Fibroblast of skin of scalp (primary cell): ENCODE measurements at regions not wholly inside any gene's neighbourhood (a gene's known extent, or its start where the extent isn't known, plus 50 kb on each side); places are given as distances from the start of the nearest gene placed in this dataset.

ENCODE experiments used
- DNase-seq: peaks from one replicate; pipeline ENCODE4 v3.0.0-alpha.2; 2013

- DNase-seq: no peak
Measured at GRCh38 chr13:77838271-77838670, 80.4 kb downstream of the EDNRB start.

- DNase-seq: no peak
Measured at GRCh38 chr13:77836423-77836822, 82.2 kb downstream of the EDNRB start.

DNA sequence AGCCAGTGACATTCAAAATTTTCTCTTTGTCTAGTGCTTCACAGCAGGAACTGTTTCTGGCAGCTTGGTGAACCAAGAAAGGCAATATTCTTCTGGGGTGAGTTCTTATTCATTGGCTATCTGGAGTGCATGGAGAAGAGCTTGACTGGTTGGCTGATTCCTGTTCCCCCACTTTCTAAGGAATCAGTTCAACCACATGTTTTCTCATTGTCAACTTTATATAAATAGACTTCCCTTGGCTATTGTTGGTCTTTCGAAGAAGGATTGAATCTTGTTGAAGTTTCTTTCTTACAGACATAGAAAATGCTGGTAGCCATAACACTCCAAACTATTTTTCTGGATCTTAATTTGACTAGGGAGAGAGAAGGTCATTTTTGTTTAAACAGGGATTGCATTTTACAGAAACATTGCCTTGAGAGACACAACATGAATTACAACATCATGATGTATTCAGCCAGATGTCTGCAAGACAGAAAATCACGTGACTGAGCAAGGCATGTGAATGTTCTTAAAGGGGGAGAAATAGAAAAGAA is 85.2 kb downstream of the EDNRB start:
- peak; percentile 6 for DNase-seq

GRCh38 chr13:77832339-77833100 is 86.1 kb downstream of the EDNRB start:
- DNase-seq: no peak

- DNase-seq: no peak
Measured at GRCh38 chr13:77831866-77832265, 86.8 kb downstream of the EDNRB start.

DNA sequence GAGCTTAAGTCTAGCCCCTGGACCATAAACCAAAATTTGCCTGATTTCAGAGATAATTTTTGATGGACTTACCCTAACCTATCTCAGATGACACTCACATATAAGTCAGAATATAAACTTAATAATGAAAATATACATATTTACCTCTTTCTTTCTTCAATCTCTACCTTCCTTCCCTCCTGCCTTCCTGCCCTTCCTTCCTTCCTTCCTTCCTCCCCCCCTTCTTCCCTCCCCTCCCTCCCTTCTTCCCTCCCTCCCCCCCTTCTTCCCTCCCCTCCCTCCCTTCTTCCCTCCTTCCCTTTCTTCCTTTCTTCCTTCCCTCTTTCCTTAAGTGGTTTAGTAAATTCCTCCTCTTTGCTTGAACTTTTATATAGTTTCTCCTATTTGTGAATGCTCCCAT is 88.7 kb downstream of the EDNRB start:
- DNase-seq: no peak

DNA sequence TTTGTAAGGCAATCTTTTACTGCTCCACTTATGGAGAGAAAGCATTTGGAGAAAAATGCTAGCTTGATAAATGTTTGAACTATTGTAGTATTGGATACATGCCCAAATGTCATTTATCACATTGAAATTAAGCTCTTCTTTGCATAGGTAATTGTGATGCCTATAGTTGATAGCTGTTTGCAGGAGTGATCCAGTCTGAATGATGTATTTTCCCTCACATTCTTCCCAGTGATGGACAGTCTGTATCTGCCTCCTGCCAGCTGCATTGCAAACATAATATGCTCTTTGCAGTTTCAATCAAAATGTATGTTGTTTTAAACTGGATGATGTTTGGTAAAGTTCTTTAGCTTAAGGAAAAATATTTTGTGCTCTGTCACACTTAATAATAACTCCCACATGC is 89.8 kb downstream of the EDNRB start:
- no peak for DNase-seq

- no peak for DNase-seq
Measured at GRCh38 chr13:77827332-77827731, 91.3 kb downstream of the EDNRB start.

GRCh38 chr13:77820431-77821149 is 98.0 kb downstream of the EDNRB start:
- no peak for DNase-seq

DNA sequence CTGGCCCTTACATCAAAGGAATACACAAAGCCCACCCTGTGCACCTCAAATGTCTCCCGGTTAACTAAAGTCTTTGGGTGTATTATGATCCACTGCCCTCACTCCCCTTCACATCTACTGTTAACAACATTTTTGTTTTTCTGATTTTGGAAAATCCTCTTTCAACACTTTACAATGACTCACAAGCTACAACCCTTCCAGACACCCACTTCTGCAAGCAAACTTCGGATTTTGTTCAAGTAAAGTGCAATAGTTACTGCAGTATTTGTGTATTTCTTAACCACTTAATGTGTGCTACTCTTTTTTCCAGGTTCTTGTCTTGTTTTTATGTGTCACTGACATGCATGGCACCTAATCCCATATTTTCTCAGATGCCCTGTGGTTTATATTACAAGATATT is 101.1 kb downstream of the EDNRB start:
- no peak for DNase-seq

DNA sequence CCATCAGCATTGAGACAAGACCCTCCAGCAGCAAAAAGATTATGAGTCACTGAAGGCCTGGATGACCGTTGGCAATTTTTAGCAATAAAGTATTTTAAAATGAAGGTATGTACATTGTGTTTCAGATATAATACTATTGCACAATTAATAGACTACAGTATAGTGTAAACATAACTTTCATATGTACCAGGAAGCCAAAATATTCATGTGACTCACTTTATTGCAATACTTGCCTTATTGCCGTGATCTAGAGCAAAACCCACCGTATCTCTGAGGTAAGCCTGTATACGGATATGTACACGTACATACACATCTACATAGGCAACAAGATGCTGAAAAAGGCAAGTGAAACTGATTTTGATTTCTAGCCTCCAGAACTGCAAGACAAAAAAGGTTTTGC is 103.3 kb downstream of the EDNRB start:
- no peak for DNase-seq
